Upper lobe of left lung (tissue), 4 donors: ENCODE measurements at regions not wholly inside any gene's neighbourhood (a gene's known extent, or its start where the extent isn't known, plus 50 kb on each side); places are given as distances from the start of the nearest gene placed in this dataset.

Experiments used
- CTCF ChIP-seq, 6 experiments: fragments of 450-650 bp in 4 of 6; fragments of 200-600 bp in 2 of 6; sonication (generic) in 2 of 6; IDR thresholded peaks; one replicate each; pipeline ENCODE4 v1.5.1; 2016 to 2019; ENCODE audit warnings: antibody characterized with exemption in 6 of 6
- EP300 ChIP-seq, 4 donors: sonication (generic); formaldehyde crosslinking; IDR thresholded peaks; one replicate each; pipeline ENCODE4 v1.5.1; 2017; ENCODE audit warnings: antibody characterized with exemption in 4 of 4, control low read depth in 2 of 4
- POLR2A ChIP-seq, 4 donors: fragments of 450-650 bp; IDR thresholded peaks; one replicate each; pipeline ENCODE4 v1.5.1; 2016 to 2017; ENCODE audit warnings: antibody characterized with exemption in 4 of 4, mild to moderate bottlenecking in 2 of 4

GRCh38 chr20:50267041-50267865, 76.6 kb downstream of the CEBPB start:
- TF ChIP-seq CTCF (IDR thresholded peaks at IDR 0.05) (no peak), POLR2A (IDR thresholded peaks at IDR 0.05) (peak in 1 of 4 donors; percentile 84), EP300 (IDR thresholded peaks at IDR 0.05) (peak in 1 of 4 donors; percentile 39)
